HEK293 (cell line): ENCODE measurements at regions not wholly inside any gene's neighbourhood (a gene's known extent, or its start where the extent isn't known, plus 50 kb on each side); places are given as distances from the start of the nearest gene placed in this dataset.
A peak's percentile ranks its signal among the peaks of the same experiment; 100 is the strongest.

Experiments
- KLF1 ChIP-seq: fragments of 450-650 bp; formaldehyde crosslinking; IDR thresholded peaks from 2 replicates; pipeline ENCODE4 v1.5.1; 2016; ENCODE audit warnings: missing biosample characterization, missing genetic modification characterization
- KLF8 ChIP-seq: fragments of 450-650 bp; formaldehyde crosslinking; IDR thresholded peaks from 2 replicates; pipeline ENCODE4 v1.5.1; 2016; ENCODE audit warnings: missing biosample characterization, missing genetic modification characterization
- MEIS1 ChIP-seq: sonication (generic); formaldehyde crosslinking; IDR thresholded peaks from 2 replicates; pipeline ENCODE4 v1.8.1; 2022; ENCODE audit warnings: missing genetic modification reagents, mild to moderate bottlenecking, borderline replicate concordance
- OVOL3 ChIP-seq: fragments of 450-650 bp; formaldehyde crosslinking; IDR thresholded peaks from 2 replicates; pipeline ENCODE4 v1.5.1; 2016; ENCODE audit warnings: missing biosample characterization, missing genetic modification characterization
- SALL2 ChIP-seq: fragments of 450-650 bp; formaldehyde crosslinking; IDR thresholded peaks from 2 replicates; pipeline ENCODE4 v1.5.0; 2017; ENCODE audit warnings: missing biosample characterization, mild to moderate bottlenecking, missing genetic modification characterization, borderline replicate concordance
- SCRT1 ChIP-seq: fragments of 450-650 bp; formaldehyde crosslinking; IDR thresholded peaks from 2 replicates; pipeline ENCODE4 v1.5.1; 2016; ENCODE audit warnings: missing biosample characterization, missing genetic modification characterization, borderline replicate concordance
- SP2 ChIP-seq: fragments of 450-650 bp; formaldehyde crosslinking; IDR thresholded peaks from 2 replicates; pipeline ENCODE4 v1.5.1; 2016; ENCODE audit warnings: missing biosample characterization, missing genetic modification characterization
- YY1 ChIP-seq: fragments of 450-650 bp; formaldehyde crosslinking; IDR thresholded peaks from 2 replicates; pipeline ENCODE4 v1.5.1; 2018; ENCODE audit warnings: missing biosample characterization, missing genetic modification characterization
- ZBTB1 ChIP-seq: fragments of 450-650 bp; formaldehyde crosslinking; IDR thresholded peaks from 2 replicates; pipeline ENCODE4 v1.5.1; 2016; ENCODE audit warnings: missing biosample characterization, missing genetic modification characterization
- ZBTB21 ChIP-seq: fragments of 450-650 bp; formaldehyde crosslinking; IDR thresholded peaks from 2 replicates; pipeline ENCODE4 v1.5.1; 2017; ENCODE audit warnings: missing biosample characterization, missing genetic modification characterization
- ZFHX2 ChIP-seq: fragments of 450-650 bp; formaldehyde crosslinking; conservative IDR thresholded peaks from 2 replicates; pipeline ENCODE4 v1.5.1; 2016; ENCODE audit warnings: missing biosample characterization, missing genetic modification characterization
- ZFP69B ChIP-seq: fragments of 450-650 bp; formaldehyde crosslinking; IDR thresholded peaks from 2 replicates; pipeline ENCODE4 v1.5.1; 2016; ENCODE audit warnings: missing biosample characterization, missing genetic modification characterization
- ZNF10 ChIP-seq: fragments of 450-650 bp; formaldehyde crosslinking; IDR thresholded peaks from 2 replicates; pipeline ENCODE4 v1.5.1; 2017; ENCODE audit warnings: missing biosample characterization, missing genetic modification characterization
- ZNF138 ChIP-seq: fragments of 450-650 bp; formaldehyde crosslinking; IDR thresholded peaks from 2 replicates; pipeline ENCODE4 v1.5.1; 2016; ENCODE audit warnings: missing biosample characterization, missing genetic modification characterization, borderline replicate concordance
- ZNF19 ChIP-seq: fragments of 450-650 bp; formaldehyde crosslinking; IDR thresholded peaks from 2 replicates; pipeline ENCODE4; 2016; ENCODE audit warnings: missing biosample characterization, missing genetic modification characterization, low read depth
- ZNF24 ChIP-seq: fragments of 450-650 bp; formaldehyde crosslinking; IDR thresholded peaks from 2 replicates; pipeline ENCODE4 v1.5.1; 2016; ENCODE audit warnings: missing biosample characterization, missing genetic modification characterization
- ZNF248 ChIP-seq: fragments of 450-650 bp; formaldehyde crosslinking; IDR thresholded peaks from 2 replicates; pipeline ENCODE4 v1.5.1; 2017; ENCODE audit warnings: missing biosample characterization, missing genetic modification characterization
- ZNF37A ChIP-seq: fragments of 450-650 bp; IDR thresholded peaks from 2 replicates; pipeline ENCODE4 v1.5.1; 2018; ENCODE audit warnings: missing biosample characterization, missing genetic modification characterization
- ZNF416 ChIP-seq: fragments of 450-650 bp; formaldehyde crosslinking; IDR thresholded peaks from 2 replicates; pipeline ENCODE4 v1.5.1; 2016; ENCODE audit warnings: missing biosample characterization, missing genetic modification characterization
- ZNF510 ChIP-seq: fragments of 450-650 bp; formaldehyde crosslinking; IDR thresholded peaks from 2 replicates; pipeline ENCODE4 v1.5.1; 2018; ENCODE audit warnings: mild to moderate bottlenecking, missing genetic modification characterization, missing biosample characterization; ENCODE audit not compliant: insufficient replicate concordance
- ZNF549 ChIP-seq: fragments of 450-650 bp; IDR thresholded peaks from 2 replicates; pipeline ENCODE4 v1.5.1; 2018; ENCODE audit warnings: missing biosample characterization, missing genetic modification characterization, mild to moderate bottlenecking, inconsistent platforms, moderate library complexity
- ZNF571 ChIP-seq: fragments of 450-650 bp; formaldehyde crosslinking; IDR thresholded peaks from 2 replicates; pipeline ENCODE4 v1.5.0; 2017; ENCODE audit warnings: missing biosample characterization, missing genetic modification characterization
- ZNF600 ChIP-seq: fragments of 450-650 bp; formaldehyde crosslinking; IDR thresholded peaks from 2 replicates; pipeline ENCODE4 v1.5.1; 2016; ENCODE audit warnings: missing biosample characterization, missing genetic modification characterization
- ZNF621 ChIP-seq: fragments of 450-650 bp; formaldehyde crosslinking; IDR thresholded peaks from 2 replicates; pipeline ENCODE4 v1.5.1; 2017; ENCODE audit warnings: missing biosample characterization, missing genetic modification characterization
- ZNF629 ChIP-seq: fragments of 450-650 bp; formaldehyde crosslinking; IDR thresholded peaks from 2 replicates; pipeline ENCODE4 v1.5.1; 2017; ENCODE audit warnings: missing biosample characterization, missing genetic modification characterization
- ZNF677 ChIP-seq: fragments of 450-650 bp; IDR thresholded peaks from 2 replicates; pipeline ENCODE4 v1.5.0; 2018; ENCODE audit warnings: missing biosample characterization, mild to moderate bottlenecking, missing genetic modification characterization, moderate library complexity
- ZNF777 ChIP-seq: fragments of 450-650 bp; formaldehyde crosslinking; IDR thresholded peaks from 2 replicates; pipeline ENCODE4 v1.5.1; 2017; ENCODE audit warnings: missing biosample characterization, missing genetic modification characterization, borderline replicate concordance
- ZSCAN30 ChIP-seq: fragments of 450-650 bp; IDR thresholded peaks from 2 replicates; pipeline ENCODE4 v1.5.1; 2018; ENCODE audit warnings: missing biosample characterization, mild to moderate bottlenecking, missing genetic modification characterization, moderate library complexity
- TF ChIP-seq, protein P1 (sequence below): fragments of 450-650 bp; formaldehyde crosslinking; IDR thresholded peaks from 2 replicates; pipeline ENCODE4 v1.5.1; 2016; ENCODE audit warnings: missing biosample characterization, missing genetic modification characterization
- TF ChIP-seq, protein P2 (sequence below): fragments of 450-650 bp; formaldehyde crosslinking; optimal IDR thresholded peaks from 2 replicates; pipeline ENCODE3; 2016; ENCODE audit warnings: missing biosample characterization, mild to moderate bottlenecking, missing genetic modification characterization
- TF ChIP-seq, protein P3 (sequence below): fragments of 450-650 bp; formaldehyde crosslinking; IDR thresholded peaks from 2 replicates; pipeline ENCODE4 v1.5.1; 2017; ENCODE audit warnings: missing biosample characterization, missing genetic modification characterization
- TF ChIP-seq, protein P4 (sequence below): fragments of 450-650 bp; formaldehyde crosslinking; IDR thresholded peaks from 2 replicates; pipeline ENCODE4 v1.5.1; 2016; ENCODE audit warnings: missing biosample characterization, missing genetic modification characterization
- TF ChIP-seq, protein P5 (sequence below): fragments of 450-650 bp; formaldehyde crosslinking; IDR thresholded peaks from 2 replicates; pipeline ENCODE4 v1.5.1; 2016; ENCODE audit warnings: missing biosample characterization, missing genetic modification characterization
- TF ChIP-seq, protein P6 (sequence below): fragments of 450-650 bp; formaldehyde crosslinking; IDR thresholded peaks from 2 replicates; pipeline ENCODE4 v1.5.1; 2016; ENCODE audit warnings: missing biosample characterization, missing genetic modification characterization

DNA sequence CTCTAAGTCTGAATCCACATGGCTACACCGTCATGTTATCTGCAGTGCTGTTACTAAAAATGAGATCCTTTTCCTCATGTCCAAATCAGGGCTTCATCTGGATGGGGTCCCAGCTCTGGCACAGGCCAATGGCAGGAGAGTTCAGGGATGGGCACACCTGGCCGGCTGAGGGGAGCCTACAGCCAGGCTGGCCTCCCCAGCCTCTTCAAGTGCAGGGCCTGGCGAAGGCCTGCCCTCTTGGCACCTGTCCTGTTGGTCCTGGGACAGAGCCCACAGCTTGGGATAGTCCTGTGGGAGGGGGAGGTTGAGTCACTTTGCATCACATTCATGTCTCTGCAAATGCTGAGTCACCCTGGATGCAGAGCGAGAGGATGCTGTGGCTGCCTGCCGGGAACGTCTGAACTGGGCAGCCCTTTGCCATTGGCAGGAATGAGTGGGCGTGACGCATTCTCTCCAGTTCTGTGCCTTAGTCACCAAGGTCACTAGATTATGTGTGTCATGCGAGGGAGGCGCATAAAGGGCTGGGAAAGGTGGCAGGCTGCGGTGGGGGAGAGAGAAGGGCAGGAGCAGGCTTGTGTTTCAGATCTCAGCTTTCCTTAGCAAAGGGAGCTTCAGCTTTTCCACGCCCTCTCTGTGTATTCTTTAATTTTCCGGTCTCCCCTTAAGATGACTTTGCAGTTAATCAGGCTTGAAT, 223.2 kb upstream of the ECI2 start (continued):
- TF ChIP-seq, protein P1, sequence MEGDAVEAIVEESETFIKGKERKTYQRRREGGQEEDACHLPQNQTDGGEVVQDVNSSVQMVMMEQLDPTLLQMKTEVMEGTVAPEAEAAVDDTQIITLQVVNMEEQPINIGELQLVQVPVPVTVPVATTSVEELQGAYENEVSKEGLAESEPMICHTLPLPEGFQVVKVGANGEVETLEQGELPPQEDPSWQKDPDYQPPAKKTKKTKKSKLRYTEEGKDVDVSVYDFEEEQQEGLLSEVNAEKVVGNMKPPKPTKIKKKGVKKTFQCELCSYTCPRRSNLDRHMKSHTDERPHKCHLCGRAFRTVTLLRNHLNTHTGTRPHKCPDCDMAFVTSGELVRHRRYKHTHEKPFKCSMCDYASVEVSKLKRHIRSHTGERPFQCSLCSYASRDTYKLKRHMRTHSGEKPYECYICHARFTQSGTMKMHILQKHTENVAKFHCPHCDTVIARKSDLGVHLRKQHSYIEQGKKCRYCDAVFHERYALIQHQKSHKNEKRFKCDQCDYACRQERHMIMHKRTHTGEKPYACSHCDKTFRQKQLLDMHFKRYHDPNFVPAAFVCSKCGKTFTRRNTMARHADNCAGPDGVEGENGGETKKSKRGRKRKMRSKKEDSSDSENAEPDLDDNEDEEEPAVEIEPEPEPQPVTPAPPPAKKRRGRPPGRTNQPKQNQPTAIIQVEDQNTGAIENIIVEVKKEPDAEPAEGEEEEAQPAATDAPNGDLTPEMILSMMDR (tag by site-specific recombination): no peak
- TF ChIP-seq ZNF510: no peak
- no peak for TF ChIP-seq ZNF10 (tag by site-specific recombination)
- no peak for TF ChIP-seq ZSCAN30 (tag by site-specific recombination)
- 0 out of 2 replicates have a peak, but pooled peaks have one; percentile 32 for TF ChIP-seq ZNF621 (tag by site-specific recombination)
- TF ChIP-seq, protein P2, sequence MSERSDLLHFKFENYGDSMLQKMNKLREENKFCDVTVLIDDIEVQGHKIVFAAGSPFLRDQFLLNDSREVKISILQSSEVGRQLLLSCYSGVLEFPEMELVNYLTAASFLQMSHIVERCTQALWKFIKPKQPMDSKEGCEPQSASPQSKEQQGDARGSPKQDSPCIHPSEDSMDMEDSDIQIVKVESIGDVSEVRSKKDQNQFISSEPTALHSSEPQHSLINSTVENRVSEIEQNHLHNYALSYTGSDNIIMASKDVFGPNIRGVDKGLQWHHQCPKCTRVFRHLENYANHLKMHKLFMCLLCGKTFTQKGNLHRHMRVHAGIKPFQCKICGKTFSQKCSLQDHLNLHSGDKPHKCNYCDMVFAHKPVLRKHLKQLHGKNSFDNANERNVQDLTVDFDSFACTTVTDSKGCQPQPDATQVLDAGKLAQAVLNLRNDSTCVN (tag by site-specific recombination): peak; percentile 20
- peak; percentile 66 for TF ChIP-seq SP2 (tag by site-specific recombination)
- TF ChIP-seq YY1: no peak
- TF ChIP-seq ZFHX2 (tag by site-specific recombination): peak; percentile 96
- TF ChIP-seq MEIS1 (CRISPR knock-in tag): no peak
- TF ChIP-seq ZBTB1: no peak
- TF ChIP-seq, protein P3, sequence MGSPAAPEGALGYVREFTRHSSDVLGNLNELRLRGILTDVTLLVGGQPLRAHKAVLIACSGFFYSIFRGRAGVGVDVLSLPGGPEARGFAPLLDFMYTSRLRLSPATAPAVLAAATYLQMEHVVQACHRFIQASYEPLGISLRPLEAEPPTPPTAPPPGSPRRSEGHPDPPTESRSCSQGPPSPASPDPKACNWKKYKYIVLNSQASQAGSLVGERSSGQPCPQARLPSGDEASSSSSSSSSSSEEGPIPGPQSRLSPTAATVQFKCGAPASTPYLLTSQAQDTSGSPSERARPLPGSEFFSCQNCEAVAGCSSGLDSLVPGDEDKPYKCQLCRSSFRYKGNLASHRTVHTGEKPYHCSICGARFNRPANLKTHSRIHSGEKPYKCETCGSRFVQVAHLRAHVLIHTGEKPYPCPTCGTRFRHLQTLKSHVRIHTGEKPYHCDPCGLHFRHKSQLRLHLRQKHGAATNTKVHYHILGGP (tag by site-specific recombination): no peak
- TF ChIP-seq ZNF677 (tag by site-specific recombination): no peak
- peak; percentile 98 for TF ChIP-seq ZNF600 (tag by site-specific recombination)
- peak; percentile 85 for TF ChIP-seq ZBTB21
- TF ChIP-seq, protein P4, sequence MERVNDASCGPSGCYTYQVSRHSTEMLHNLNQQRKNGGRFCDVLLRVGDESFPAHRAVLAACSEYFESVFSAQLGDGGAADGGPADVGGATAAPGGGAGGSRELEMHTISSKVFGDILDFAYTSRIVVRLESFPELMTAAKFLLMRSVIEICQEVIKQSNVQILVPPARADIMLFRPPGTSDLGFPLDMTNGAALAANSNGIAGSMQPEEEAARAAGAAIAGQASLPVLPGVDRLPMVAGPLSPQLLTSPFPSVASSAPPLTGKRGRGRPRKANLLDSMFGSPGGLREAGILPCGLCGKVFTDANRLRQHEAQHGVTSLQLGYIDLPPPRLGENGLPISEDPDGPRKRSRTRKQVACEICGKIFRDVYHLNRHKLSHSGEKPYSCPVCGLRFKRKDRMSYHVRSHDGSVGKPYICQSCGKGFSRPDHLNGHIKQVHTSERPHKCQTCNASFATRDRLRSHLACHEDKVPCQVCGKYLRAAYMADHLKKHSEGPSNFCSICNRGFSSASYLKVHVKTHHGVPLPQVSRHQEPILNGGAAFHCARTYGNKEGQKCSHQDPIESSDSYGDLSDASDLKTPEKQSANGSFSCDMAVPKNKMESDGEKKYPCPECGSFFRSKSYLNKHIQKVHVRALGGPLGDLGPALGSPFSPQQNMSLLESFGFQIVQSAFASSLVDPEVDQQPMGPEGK: peak; percentile 82
- TF ChIP-seq ZNF777 (tag by site-specific recombination): no peak
- no peak for TF ChIP-seq ZNF248
- peak; percentile 94 for TF ChIP-seq ZNF629 (tag by site-specific recombination)
- peak; percentile 15; the same call in 1 of the 2 replicates for TF ChIP-seq ZFP69B
- TF ChIP-seq SALL2: no peak
- TF ChIP-seq SCRT1 (tag by site-specific recombination): no peak
- no peak for TF ChIP-seq OVOL3 (tag by site-specific recombination)
- no peak for TF ChIP-seq ZNF571
- TF ChIP-seq KLF8: peak; percentile 51; the same call in 1 of the 2 replicates
- TF ChIP-seq, protein P5, sequence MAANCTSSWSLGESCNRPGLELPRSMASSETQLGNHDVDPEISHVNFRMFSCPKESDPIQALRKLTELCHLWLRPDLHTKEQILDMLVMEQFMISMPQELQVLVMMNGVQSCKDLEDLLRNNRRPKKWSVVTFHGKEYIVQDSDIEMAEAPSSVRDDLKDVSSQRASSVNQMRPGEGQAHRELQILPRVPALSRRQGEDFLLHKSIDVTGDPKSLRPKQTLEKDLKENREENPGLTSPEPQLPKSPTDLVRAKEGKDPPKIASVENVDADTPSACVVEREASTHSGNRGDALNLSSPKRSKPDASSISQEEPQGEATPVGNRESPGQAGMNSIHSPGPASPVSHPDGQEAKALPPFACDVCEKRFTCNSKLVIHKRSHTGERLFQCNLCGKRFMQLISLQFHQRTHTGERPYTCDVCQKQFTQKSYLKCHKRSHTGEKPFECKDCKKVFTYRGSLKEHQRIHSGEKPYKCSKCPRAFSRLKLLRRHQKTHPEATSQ (tag by site-specific recombination): no peak
- TF ChIP-seq ZNF19 (tag by site-specific recombination): no peak
- peak; percentile 61 for TF ChIP-seq KLF1 (tag by site-specific recombination)
- no peak for TF ChIP-seq ZNF37A
- no peak for TF ChIP-seq ZNF549 (tag by site-specific recombination)
- TF ChIP-seq ZNF138 (tag by site-specific recombination): no peak
- TF ChIP-seq ZNF416 (tag by site-specific recombination): no peak
- TF ChIP-seq, protein P6, sequence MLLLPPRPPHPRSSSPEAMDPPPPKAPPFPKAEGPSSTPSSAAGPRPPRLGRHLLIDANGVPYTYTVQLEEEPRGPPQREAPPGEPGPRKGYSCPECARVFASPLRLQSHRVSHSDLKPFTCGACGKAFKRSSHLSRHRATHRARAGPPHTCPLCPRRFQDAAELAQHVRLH: no peak
- TF ChIP-seq ZNF24 (tag by site-specific recombination): peak; percentile 85; the same call in 1 of the 2 replicates
